Medulla oblongata (tissue), 1 donor: ENCODE measurements at regions not wholly inside any gene's neighbourhood (a gene's known extent, or its start where the extent isn't known, plus 50 kb on each side); places are given as distances from the start of the nearest gene placed in this dataset.
"Not testable (repeated sequence)": the region's sequence is repeated elsewhere in the genome, so short reads cannot be mapped to it uniquely, and the experiment has no call there.

Experiments
- DNase-seq: peaks from one replicate; pipeline ENCODE4 v3.0.0-alpha.2; 2015; ENCODE audit errors: extremely low spot score

DNA sequence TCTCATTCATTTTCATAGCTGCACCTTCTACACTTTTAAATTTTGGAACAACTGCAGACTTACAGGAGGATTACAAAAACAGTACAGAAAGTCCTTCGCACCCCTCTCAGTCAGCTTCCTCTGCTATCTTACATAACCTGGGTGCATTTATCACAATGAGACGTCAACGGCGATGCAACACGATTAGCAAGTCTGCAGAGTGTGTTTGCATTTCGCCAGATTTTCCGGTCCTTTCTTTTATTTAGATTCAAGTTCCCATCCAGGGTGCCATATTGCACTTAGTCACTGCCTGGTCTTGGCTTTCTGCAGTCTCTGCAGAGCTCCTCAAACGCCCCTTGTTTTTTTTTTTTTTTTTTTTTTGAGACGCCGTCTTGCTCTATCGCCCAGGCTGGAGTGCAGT lies 85.9 kb downstream of the ASMT start:
- no peak for DNase-seq

DNA sequence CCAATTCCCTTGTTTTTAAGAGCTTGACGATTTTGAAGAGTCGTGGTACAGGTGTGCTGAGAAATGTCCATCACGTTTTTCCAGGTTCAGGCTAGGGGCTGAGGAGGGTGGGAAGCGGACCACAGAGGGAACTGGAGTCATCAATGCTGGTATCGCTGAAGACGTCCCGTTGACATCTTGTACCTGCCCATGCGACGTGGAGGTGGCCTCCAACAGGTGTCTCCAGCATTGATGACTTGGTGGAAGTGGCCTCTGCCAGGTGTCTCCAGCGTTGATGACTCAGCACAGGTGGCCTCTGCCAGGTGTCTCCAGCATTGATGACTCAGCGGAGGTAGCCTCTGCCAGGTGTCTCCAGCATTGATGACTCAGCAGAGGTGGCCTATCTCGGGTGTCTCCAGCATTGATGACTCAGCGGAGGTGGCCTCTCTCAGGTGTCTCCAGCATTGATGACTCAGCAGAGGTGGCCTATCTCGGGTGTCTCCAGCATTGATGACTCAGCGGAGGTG lies 86.6 kb downstream of the ASMT start:
- not testable (repeated sequence) for DNase-seq

DNA sequence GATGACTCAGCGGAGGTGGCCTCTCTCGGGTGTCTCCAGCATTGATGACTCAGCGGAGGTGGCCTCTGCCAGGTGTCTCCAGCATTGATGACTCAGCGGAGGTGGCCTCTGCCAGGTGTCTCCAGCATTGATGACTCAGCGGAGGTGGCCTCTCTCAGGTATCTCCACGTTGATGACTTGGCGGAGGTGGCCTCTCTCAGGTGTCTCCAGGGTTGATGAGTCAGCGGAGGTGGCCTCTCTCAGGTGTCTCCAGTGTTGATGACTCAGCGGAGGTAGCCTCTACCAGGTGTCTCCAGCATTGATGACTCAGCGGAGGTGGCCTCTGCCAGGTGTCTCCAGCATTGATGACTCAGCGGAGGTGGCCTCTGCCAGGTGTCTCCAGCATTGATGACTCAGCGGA lies 87.3 kb downstream of the ASMT start:
- not testable (repeated sequence) for DNase-seq

DNA sequence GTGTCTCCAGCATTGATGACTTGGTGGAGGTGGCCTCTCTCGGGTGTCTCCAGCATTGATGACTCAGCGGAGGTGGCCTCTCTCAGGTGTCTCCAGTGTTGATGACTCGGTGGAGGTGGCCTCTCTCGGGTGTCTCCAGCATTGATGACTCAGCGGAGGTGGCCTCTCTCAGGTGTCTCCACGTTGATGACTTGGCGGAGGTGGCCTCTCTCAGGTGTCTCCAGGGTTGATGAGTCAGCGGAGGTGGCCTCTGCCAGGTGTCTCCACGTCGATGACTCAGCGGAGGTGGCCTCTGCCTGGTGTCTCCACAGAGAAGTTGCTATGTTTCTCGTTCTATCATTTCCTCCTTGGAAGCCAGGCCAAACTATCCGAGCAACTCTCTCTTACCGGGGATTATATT lies 87.7 kb downstream of the ASMT start:
- DNase-seq, result not testable (repeated sequence)

DNA sequence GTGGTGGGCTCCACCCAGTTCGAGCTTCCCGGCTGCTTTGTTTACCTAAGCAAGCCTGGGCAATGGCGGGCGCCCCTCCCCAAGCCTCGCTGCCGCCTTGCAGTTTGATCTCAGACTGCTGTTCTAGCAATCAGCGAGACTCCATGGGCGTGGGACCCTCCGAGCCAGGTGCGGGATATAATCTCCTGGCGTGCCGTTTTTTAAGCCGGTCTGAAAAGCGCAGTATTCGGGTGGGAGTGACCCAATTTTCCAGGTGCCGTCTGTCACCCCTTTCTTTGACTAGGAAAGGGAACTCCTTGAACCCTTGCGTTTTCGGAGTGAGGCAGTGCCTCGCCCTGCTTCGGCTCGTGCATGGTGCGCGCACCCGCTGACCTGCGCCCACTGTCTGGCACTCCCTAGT lies 94.4 kb downstream of the ASMT start:
- DNase-seq, result not testable (repeated sequence)

DNA sequence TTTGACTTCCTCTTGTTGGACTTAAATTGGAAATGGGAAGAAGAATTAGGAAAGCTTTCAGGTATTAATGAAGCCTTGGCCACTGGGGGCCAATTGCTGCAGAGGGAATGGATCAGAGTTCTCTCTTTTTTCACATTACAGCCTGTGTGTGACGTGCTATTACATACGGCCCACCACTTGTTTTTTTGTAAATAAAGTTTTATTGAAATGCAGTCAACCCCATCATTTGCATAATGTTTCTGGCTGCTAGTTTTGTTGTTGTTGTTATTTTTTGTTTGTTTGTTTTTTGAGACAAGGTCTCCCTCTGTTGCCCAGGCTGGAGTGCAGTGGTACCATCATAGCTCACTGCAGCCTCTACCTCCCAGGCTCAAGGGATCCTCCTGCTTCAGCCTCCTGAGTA lies 98.4 kb downstream of the ASMT start:
- no peak for DNase-seq

DNA sequence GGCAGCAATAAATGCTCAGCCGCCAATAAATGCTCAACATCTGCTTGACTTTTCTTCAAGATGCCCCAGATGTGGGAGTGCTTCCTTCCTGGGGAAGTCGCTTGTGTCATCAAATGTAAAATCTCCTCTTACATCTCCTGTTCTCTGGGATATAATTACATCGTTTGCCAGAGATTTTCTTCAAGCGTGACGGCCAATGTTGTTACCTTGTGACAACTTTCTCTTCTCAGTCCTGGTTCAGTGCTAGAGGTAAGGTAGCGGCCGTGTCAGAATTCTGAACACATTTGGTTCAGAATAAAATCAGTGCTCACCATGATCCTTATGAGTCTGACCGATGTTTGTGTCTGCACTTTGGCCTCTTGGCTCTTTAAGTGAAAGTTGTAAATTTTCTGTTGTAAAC lies 102.5 kb downstream of the ASMT start:
- no peak for DNase-seq

DNA sequence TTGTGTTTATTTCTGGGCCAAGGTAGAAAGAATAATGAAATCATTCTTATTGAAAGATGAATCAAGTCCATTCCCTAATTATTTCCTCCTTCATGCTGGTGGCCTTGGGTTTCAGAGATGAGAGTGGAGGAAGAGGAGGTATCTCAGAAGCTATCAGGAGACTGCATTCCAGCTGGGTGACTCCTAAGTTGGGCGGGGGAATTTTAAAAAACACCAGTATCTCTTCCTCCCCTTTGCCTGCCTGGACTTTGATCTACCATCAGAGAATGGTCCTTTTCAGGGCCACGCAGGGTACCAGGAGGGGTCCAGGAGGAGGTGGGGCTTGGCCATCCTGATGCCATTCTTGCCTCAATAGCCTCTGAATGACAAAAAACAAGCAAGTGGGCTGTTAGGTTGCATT lies 104.4 kb downstream of the ASMT start:
- no peak for DNase-seq

DNA sequence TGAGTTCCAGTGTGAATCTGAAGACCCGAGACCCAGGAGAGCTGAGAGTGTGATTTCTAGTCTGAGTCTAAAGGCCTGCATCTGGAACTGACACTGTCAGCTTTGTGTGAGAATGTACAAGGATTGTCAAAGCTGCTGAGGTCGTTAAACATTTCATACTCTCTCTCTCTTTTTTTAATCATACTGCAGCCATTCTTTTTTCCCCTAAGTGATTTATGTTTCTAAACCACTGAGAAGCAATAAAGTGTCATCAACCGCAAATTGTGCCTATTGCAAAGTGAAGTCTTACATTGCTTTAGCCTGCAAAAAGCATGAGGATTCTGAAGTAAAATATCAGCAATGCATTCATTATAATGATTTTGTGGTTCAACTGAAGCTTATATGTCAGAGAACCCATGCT lies 106.0 kb downstream of the ASMT start:
- no peak for DNase-seq

DNA sequence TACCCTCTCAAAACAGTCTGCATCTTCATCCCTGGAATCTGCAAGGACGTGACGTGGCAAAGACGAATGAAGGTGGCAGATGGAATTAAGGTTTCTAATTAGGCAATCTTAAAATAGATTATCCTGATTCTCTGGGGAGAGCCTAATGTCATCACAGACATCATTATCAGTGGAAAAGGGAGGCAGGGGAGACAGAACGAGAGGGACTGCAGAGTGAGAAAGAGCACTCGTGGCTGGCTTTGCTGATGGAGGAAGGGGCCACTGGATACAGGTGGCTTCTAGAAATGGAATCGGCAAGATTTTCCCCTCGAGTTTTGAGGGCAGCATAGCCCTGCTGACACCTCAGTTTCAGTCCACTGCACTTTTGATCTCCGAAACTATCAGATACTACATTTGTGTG lies 110.6 kb downstream of the ASMT start:
- DNase-seq, result no peak

DNA sequence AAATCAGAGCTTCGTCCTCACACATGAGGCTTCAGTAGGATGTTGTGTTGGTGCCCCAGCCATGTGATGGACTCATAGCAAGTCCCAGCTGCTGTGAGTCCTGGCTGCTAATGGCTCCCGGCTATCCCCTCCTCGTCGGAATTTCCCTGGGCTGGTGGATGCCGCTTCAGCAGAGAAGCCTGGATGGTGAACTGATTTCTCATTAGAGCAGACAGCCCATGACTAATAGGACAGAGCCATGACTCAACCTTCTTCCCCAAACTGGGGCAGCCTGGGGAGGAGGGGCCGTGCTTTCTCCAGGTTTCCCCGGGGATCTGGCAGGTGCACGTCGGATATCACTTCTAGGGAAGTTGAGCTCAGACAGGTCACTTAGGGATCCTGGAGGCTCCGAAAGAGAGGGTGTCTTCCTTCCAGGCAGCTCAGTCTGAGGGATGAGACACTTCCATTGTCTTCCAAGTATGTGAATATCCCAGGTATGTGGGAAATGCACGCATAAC lies 112.7 kb downstream of the ASMT start:
- DNase-seq, result no peak

DNA sequence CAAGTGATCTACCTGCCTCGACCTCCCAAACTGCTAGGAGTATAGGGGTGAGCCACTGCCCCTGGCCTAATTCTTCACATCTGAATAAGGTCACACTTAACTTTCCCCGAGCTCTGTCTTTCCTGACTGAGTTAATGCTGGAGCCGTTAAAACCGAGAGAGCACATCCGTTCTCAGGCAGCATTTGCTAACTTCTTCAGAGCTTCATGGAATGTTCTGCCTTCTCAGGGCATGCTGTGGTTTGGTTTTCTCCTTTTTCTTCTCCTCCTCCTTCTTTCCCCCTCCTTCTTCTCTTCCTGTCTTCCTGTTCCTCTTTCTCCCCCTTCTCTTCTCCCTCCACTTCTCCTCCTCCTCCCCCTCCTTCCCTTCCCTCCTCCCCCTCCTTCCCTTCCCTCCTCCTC lies 119.9 kb downstream of the ASMT start:
- no peak for DNase-seq

DNA sequence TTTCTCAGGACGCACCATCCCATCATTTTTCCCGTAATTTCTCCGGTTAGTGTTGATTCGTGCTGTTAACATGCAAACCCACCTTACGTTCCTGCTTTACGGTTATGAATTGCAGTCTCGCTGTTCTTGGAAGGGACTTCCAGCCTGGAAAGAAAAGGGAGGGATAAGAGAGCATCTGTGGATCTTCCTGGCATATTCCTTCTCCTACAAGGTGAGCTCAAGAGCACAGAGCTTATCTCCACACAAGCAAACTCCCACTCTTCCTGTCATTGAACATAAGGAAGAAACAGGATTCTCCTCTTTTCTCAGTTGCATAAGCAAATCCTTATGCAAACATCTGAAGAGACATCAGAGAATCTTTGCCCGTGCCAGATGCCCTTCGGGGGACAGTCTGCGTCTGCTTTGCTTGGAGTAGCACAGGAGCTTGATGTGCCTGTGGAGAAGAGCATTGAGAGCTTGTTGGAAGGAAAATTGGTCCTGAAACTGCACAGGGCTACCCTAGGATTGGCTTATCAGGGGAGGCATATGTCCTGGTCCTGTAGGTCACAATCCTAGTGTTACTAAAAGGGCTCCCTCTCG lies 127.0 kb downstream of the ASMT start:
- no peak for DNase-seq

DNA sequence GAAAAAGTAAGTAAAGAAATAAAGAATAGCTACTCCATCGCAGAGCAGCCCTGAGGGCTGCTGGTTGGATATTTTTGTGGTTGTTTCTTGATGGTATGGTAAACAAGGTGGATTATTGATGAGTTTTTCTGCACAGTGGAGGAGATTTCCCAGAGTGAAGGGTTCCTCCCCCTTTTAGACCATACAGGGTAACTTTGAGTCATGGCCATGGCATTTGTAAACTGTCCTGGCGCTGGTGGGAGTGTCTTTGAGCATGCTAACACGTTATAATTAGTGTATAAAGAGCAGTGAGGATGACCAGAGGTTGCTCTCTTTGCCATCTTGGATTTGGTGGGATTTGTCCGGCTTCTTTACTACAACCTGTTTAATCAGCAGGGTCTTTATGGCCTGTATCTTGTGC lies 128.2 kb downstream of the ASMT start:
- no peak for DNase-seq

DNA sequence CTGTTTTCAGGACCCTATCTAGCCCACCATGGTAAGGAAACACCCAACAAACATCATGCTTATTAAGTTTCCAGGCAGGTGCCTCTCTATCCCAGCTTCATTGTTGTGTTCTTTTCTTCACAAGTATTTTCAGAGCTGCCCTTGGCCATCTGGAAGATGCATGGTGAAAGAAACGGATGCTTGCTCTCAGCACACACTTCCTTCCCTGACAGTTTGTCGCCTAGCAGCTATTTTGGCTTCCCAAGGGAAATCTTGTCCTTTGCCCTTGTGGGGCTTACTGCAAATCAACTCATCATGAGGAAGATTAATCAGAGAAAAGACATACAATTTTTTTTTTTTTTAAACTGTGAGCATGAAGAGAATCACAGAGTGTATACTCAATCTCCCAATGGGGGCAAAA lies 128.8 kb downstream of the ASMT start:
- no peak for DNase-seq

DNA sequence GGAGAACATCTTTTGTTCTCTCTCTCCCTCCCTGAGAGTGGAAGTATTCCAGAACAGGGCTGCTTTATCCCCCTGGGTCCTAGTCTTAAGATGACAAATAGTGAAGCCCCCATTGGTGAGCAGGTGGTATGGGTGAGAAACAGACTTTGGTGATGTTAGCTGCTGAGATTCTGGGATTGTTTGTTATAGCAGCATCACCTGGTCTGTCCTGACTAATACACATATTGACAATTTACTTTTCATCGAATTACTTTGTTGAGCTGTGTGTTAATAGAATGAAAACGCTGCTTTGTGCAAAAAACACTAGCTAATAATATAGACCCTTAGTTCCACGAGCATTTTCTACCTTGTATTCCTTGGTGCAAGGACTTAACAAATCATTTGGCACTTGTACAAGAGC lies 133.5 kb downstream of the ASMT start:
- DNase-seq, result no peak

DNA sequence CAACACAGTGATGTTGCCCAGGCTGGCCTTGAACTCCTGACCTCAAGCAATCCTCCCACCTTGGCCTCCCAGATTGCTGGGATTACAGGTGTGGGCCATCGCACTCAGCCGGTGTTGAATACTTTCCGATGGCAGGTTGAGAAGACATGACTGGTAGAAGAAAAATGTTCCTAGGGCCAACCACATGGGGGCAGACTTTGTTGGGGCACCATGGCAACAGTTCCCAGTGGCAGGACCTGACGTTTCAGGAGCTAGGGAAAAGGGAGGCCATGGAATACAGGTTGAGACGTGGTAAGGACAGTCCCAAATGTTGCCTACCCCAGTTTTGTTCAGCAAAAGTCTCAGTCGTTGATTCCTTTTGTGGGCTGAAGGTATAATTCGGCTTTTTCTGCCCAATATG lies 134.6 kb downstream of the ASMT start:
- no peak for DNase-seq

DNA sequence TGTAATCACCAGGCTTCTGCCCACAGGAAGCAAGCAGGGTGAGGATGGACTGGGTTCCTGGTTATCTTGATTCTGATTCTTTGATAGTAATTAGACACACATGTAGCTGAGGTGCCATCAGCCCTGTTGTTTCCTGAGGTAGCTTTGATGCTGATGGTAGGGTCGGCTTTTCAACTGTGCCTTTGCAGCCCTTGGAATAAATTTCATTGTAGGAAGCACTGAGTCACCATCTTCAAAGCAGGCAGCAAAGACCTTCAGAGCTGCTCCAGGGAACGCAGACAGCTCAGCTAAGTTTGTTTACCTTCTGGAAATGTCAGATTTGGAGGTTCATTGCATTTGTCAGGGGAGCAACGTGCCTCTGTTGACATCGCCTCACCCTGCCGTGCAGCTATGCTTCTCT lies 135.4 kb downstream of the ASMT start:
- no peak for DNase-seq

DNA sequence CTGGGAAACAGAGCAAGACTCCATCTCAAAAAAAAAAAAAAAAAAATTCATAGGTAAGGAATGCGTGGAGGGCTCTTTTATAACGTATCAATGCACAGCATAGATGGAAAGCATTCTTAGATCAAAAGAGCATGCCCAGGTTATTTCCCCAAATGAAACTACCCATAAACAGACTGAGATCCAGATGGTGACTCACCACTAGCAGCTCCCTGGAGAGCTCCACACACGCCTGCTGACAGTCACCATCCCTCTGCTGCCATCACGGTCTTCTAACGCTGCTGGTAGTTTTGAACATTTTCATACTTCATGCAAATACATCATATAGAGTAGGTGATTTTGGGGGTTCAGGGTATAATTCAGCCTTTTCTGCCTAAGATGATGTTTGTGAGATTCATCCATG lies 136.9 kb downstream of the ASMT start:
- DNase-seq, result no peak

DNA sequence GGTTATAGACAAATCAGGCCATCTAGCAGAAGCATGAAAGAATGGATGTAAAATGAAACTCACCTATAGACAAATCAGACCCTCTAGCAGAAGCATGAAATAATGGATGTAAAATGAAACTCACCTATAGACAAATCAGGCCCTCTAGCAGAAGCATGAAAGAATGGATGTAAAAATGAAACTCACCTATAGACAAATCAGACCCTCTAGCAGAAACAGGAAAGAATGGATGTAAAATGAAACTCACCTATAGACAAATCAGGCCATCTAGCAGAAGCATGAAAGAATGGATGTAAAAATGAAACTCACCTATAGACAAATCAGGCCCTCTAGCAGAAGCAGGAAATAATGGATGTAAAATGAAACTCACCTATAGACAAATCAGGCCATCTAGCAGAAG lies 137.9 kb downstream of the ASMT start:
- not testable (repeated sequence) for DNase-seq

DNA sequence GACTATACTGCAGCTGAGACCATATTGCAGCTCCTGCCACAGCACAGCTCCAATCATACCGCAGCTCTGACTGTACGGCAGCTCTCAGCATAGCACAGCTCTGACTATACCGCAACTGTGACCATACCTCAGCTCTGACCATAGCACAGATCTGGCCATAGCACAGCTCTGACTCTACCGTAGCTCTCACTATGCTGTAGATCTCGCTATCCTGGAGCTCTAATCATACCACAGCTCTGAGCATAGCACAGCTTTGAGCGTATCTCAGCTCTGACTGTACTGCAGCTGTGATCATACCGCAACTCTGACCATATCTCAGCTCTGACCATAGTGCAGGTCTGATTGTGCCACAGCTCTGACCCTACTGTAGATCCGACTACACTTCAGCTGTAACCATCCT lies 139.2 kb downstream of the ASMT start:
- no peak for DNase-seq

DNA sequence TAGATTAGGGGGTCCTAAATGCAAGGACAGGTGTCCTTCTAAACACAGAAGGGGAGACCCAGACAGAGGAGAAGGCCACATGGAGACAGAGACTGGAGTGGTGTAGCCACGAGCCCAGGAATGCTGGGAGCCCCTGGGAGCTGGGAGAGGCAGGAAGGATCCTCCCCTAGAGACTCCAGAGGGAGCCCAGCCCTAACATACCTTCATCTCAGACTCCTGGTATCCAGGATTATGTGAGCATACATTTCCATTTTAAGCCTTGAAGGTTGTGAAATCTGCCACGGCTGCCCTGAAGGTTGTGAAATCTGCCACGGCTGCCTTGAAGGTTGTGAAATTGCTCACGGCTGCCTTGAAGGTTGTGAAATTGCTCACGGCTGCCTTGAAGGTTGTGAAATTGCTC lies 148.4 kb downstream of the ASMT start:
- DNase-seq, result no peak

DNA sequence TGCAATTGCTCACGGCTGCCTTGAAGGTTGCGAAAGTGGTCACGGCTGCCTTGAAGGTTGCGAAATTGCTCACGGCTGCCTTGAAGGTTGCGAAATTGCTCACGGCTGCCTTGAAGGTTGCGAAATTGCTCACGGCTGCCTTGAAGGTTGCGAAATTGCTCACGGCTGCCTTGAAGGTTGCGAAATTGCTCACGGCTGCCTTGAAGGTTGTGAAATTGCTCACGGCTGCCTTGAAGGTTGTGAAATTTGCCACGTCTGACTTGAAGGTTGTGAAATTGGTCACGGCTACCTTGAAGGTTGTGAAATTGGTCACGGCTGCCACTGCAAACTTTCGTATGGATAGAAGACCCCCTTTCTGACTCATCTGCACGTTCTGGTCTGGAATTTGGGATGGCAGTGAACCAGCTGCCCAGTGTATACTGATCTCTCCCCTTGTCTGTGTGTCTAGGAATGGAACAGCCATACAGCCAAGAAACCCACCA lies 150.1 kb downstream of the ASMT start:
- DNase-seq, result not testable (repeated sequence)

DNA sequence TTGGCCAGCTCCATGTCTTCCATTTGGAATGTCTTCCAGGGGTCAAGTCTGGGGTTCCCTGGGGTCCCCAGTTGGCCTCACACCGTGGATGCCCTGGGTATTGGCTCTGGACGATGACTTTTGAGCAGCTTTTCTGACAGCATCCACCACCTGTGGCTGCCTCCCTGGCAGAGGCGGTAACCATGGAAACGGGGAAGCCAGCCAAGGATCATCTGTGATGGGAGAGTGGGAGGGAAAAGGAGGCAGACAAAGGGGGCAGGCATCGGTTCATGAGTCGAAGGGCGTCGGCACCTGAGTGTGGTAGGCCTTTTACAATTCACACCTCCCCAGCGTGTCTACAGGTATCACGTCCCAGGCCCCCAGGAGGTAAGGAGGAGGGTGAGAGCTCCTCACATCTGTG lies 152.2 kb downstream of the ASMT start:
- DNase-seq, result no peak
